WTC11 (cell line): ENCODE measurements at regions not wholly inside any gene's neighbourhood (a gene's known extent, or its start where the extent isn't known, plus 50 kb on each side); places are given as distances from the start of the nearest gene placed in this dataset.

Experiments used
- TF ChIP-seq, protein P1 (sequence below): sonication (generic); formaldehyde crosslinking; IDR thresholded peaks from 2 replicates; pipeline ENCODE4 v1.8.1; 2022; ENCODE audit warnings: low read depth, missing genetic modification reagents, borderline replicate concordance
- TF ChIP-seq, protein P2 (sequence below): fragments of 200-600 bp; IDR thresholded peaks from 2 replicates; pipeline ENCODE4 v1.8.0; 2022; ENCODE audit warnings: antibody characterized with exemption

DNA sequence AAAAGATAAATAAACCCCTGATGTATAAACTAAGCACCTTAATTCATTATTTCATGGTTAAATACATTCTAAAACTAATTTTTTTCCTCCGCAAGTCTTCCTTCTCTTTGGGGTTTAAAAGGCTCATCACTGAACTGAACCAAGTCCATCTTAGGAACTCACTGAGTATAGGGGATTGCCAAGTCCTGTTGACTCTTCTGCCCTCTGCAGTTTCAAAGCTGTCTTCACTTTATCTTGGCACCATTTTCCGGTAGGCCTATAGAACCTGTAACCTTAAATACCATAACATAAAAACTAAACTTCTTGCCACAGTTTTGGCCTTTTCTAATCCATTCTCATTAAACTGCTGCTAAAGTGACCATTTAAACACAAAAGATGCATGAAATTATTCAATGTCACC is 66.5 kb upstream of the USPL1 start:
- TF ChIP-seq, protein P1, sequence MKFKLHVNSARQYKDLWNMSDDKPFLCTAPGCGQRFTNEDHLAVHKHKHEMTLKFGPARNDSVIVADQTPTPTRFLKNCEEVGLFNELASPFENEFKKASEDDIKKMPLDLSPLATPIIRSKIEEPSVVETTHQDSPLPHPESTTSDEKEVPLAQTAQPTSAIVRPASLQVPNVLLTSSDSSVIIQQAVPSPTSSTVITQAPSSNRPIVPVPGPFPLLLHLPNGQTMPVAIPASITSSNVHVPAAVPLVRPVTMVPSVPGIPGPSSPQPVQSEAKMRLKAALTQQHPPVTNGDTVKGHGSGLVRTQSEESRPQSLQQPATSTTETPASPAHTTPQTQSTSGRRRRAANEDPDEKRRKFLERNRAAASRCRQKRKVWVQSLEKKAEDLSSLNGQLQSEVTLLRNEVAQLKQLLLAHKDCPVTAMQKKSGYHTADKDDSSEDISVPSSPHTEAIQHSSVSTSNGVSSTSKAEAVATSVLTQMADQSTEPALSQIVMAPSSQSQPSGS, result no peak
- TF ChIP-seq, protein P2, sequence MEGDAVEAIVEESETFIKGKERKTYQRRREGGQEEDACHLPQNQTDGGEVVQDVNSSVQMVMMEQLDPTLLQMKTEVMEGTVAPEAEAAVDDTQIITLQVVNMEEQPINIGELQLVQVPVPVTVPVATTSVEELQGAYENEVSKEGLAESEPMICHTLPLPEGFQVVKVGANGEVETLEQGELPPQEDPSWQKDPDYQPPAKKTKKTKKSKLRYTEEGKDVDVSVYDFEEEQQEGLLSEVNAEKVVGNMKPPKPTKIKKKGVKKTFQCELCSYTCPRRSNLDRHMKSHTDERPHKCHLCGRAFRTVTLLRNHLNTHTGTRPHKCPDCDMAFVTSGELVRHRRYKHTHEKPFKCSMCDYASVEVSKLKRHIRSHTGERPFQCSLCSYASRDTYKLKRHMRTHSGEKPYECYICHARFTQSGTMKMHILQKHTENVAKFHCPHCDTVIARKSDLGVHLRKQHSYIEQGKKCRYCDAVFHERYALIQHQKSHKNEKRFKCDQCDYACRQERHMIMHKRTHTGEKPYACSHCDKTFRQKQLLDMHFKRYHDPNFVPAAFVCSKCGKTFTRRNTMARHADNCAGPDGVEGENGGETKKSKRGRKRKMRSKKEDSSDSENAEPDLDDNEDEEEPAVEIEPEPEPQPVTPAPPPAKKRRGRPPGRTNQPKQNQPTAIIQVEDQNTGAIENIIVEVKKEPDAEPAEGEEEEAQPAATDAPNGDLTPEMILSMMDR, result no peak
